ENCODE measurements at regions not wholly inside any gene's neighbourhood (a gene's known extent, or its start where the extent isn't known, plus 50 kb on each side); places are given as distances from the start of the nearest gene placed in this dataset.

- TF ChIP-seq CTCF (IDR thresholded peaks at IDR 0.05): peak in 4 of 6 experiments; percentile 50 to 92 (median 81)
- no peak for TF ChIP-seq POLR2A (IDR thresholded peaks at IDR 0.05)
Observed at GRCh38 chr21:35940074-35940927, 120.0 kb downstream of the SETD4 start.
